Nephron progenitor cell (in vitro differentiated cells): ENCODE measurements at regions not wholly inside any gene's neighbourhood (a gene's known extent, or its start where the extent isn't known, plus 50 kb on each side); places are given as distances from the start of the nearest gene placed in this dataset.
A peak's percentile ranks its signal among the peaks of the same experiment; 100 is the strongest.
"Not testable (repeated sequence)": the region's sequence is repeated elsewhere in the genome, so short reads cannot be mapped to it uniquely, and the experiment has no call there.

Source experiments
- DNase-seq: peaks from one replicate; pipeline ENCODE4 v3.0.0; 2021
- H3K27ac Mint-ChIP-seq: 2 replicates; pipeline ENCODE4 v1.8.0; 2021; ENCODE audit warnings: mild to moderate bottlenecking, moderate library complexity, mixed read lengths
- H3K27me3 Mint-ChIP-seq: 2 replicates; pipeline ENCODE4 v1.8.0; 2021; ENCODE audit warnings: mild to moderate bottlenecking, low read depth, mixed read lengths; ENCODE audit not compliant: poor library complexity
- H3K36me3 Mint-ChIP-seq: 2 replicates; pipeline ENCODE4 v1.8.0; 2021; ENCODE audit warnings: low read depth, mixed read lengths
- H3K4me1 Mint-ChIP-seq: 2 replicates; pipeline ENCODE4 v1.8.0; 2021; ENCODE audit warnings: mixed read lengths
- H3K4me3 Mint-ChIP-seq: 2 replicates; pipeline ENCODE4 v1.8.0; 2021; ENCODE audit warnings: mild to moderate bottlenecking, moderate library complexity, mixed read lengths
- H3K9me3 Mint-ChIP-seq: 2 replicates; pipeline ENCODE4 v1.8.0; 2021; ENCODE audit warnings: mild to moderate bottlenecking, moderate library complexity, mixed read lengths
- CTCF ChIP-seq: fragments of 200-600 bp; sonication (generic); IDR thresholded peaks from 2 replicates; pipeline ENCODE4 v1.5.0; 2021; ENCODE audit warnings: antibody characterized with exemption

- H3K9me3 Mint-ChIP-seq = peaks cover 13% of the 10 kb centered on the region
- H3K36me3 Mint-ChIP-seq = no peaks in the 10 kb centered on the region
- H3K27ac Mint-ChIP-seq = no peak overlapping the region
- H3K27me3 Mint-ChIP-seq = no peaks in the 10 kb centered on the region
- DNase-seq = no peak
- no peak for TF ChIP-seq CTCF
- no peaks in the 10 kb centered on the region for H3K4me1 Mint-ChIP-seq
- H3K4me3 Mint-ChIP-seq = no peak overlapping the region
These were observed 1249.2 kb downstream of the STIM2 start for GRCh38 chr4:28109801-28110200.

- not testable (repeated sequence) for H3K36me3 Mint-ChIP-seq, H3K4me3 Mint-ChIP-seq, H3K27ac Mint-ChIP-seq, H3K4me1 Mint-ChIP-seq, H3K27me3 Mint-ChIP-seq, DNase-seq
- peaks cover 31% of the 10 kb centered on the region for H3K9me3 Mint-ChIP-seq
These were observed 1252.2 kb downstream of the STIM2 start for GRCh38 chr4:28112691-28113335.

- H3K9me3 Mint-ChIP-seq = peaks cover 34% of the 10 kb centered on the region
- not testable (repeated sequence) for H3K36me3 Mint-ChIP-seq, H3K27me3 Mint-ChIP-seq, DNase-seq, H3K4me3 Mint-ChIP-seq, H3K4me1 Mint-ChIP-seq
- H3K27ac Mint-ChIP-seq = peak overlapping the region; percentile 93
These were observed 1252.9 kb downstream of the STIM2 start for GRCh38 chr4:28113586-28113985.

GRCh38 chr4:28116526-28117083 is 1256.0 kb downstream of the STIM2 start:
- peaks cover 34% of the 10 kb centered on the region for H3K9me3 Mint-ChIP-seq
- not testable (repeated sequence) for DNase-seq, H3K27me3 Mint-ChIP-seq, H3K36me3 Mint-ChIP-seq, H3K4me3 Mint-ChIP-seq, H3K4me1 Mint-ChIP-seq, H3K27ac Mint-ChIP-seq

GRCh38 chr4:28117084-28117682 is 1256.5 kb downstream of the STIM2 start:
- no peak overlapping the region for H3K27ac Mint-ChIP-seq
- H3K4me1 Mint-ChIP-seq = no peaks in the 10 kb centered on the region
- TF ChIP-seq CTCF = no peak
- H3K27me3 Mint-ChIP-seq = peaks cover 4% of the 10 kb centered on the region
- H3K9me3 Mint-ChIP-seq = peaks cover 34% of the 10 kb centered on the region
- DNase-seq = no peak
- peaks cover 4% of the 10 kb centered on the region for H3K36me3 Mint-ChIP-seq
- H3K4me3 Mint-ChIP-seq = no peak overlapping the region

- peaks cover 2% of the 10 kb centered on the region for H3K27me3 Mint-ChIP-seq
- DNase-seq = no peak
- no peak overlapping the region for H3K27ac Mint-ChIP-seq
- H3K36me3 Mint-ChIP-seq = no peaks in the 10 kb centered on the region
- H3K4me3 Mint-ChIP-seq = no peak overlapping the region
- H3K4me1 Mint-ChIP-seq = no peaks in the 10 kb centered on the region
- TF ChIP-seq CTCF = no peak
- no peaks in the 10 kb centered on the region for H3K9me3 Mint-ChIP-seq
These were observed 1285.5 kb downstream of the STIM2 start for GRCh38 chr4:28146191-28146590.

- Mint-ChIP-seq H3K4me1 (no peaks in the 10 kb centered on the region), H3K27ac (no peak overlapping the region), H3K9me3 (no peaks in the 10 kb centered on the region), H3K27me3 (peaks cover 1% of the 10 kb centered on the region), H3K36me3 (no peaks in the 10 kb centered on the region), H3K4me3 (no peak overlapping the region)
- no peak for DNase-seq
- TF ChIP-seq CTCF = no peak
These were observed 1287.6 kb downstream of the STIM2 start for GRCh38 chr4:28148221-28148620.
